ENCODE measurements at regions not wholly inside any gene's neighbourhood (a gene's known extent, or its start where the extent isn't known, plus 50 kb on each side); places are given as distances from the start of the nearest gene placed in this dataset.

DNA sequence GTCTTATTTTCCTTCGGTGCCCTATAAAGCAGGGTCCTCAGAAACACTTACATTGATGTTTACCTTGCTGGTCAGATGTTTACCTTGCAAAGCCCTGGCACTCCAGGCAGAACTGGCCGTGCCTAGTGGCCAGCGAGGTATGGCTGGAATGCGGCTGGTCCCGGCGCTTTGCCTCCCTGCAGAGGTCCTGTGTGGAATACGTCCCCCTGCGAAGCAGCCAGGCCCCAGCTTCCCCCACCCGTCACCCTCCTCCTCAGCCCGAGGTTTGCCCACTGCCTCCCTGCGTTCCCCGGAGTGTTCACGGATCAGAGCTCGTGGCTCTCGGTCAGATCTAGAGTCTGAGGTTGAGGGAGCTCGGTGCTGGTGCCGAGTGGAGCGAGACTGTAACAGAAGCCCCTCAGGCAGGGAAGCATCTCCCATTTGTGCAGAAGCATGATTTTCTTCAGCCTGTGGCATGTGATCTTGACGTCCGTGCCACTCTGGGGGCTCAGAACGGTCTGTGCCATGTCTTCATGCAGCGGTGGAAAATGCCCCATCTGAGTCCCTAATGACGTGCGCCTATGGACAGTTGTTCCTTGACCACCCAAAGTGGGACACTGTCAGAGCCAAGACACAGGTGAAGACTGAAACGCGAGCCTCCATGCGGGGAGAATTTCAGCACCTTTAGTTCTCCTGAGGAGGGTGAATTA, 54.8 kb upstream of the SOX1 start:
- no peak for DNase-seq (ENCODE audit: low spot score)
- Histone ChIP-seq H3K27ac (ENCODE audit: low read depth in 1 of 2, low read length in 2 of 2) (no peak overlapping the region), H3K4me3 (ENCODE audit: low read depth in 1 of 3, low read length in 3 of 3) (no peak overlapping the region), H3K9ac (ENCODE audit: low read depth in 1 of 2, low read length in 2 of 2) (no peak overlapping the region), H3K27me3 (ENCODE audit: control insufficient read depth in 4 of 4, insufficient read depth in 4 of 4, low read length in 3 of 4) (no peaks in the 10 kb centered on the region), H3K9me3 (ENCODE audit: control insufficient read depth in 4 of 4, low read length in 3 of 4) (peaks cover 0 to 1% (median 0%) of the 10 kb centered on the region in 4 donors), H3K36me3 (ENCODE audit: control insufficient read depth in 4 of 4, insufficient read depth in 3 of 4, low read depth in 1 of 4, low read length in 3 of 4) (no peaks in the 10 kb centered on the region), H3K4me1 (ENCODE audit: control insufficient read depth in 4 of 4, insufficient read depth in 4 of 4, low read length in 3 of 4) (no peaks in the 10 kb centered on the region)
- no peak for TF ChIP-seq GABPA (IDR thresholded peaks at IDR 0.05 in 1 of 2, conservative IDR thresholded peaks at IDR 0.05 in 1 of 2)
- TF ChIP-seq RXRA (IDR thresholded peaks at IDR 0.05): no peak
- TF ChIP-seq, protein P1, sequence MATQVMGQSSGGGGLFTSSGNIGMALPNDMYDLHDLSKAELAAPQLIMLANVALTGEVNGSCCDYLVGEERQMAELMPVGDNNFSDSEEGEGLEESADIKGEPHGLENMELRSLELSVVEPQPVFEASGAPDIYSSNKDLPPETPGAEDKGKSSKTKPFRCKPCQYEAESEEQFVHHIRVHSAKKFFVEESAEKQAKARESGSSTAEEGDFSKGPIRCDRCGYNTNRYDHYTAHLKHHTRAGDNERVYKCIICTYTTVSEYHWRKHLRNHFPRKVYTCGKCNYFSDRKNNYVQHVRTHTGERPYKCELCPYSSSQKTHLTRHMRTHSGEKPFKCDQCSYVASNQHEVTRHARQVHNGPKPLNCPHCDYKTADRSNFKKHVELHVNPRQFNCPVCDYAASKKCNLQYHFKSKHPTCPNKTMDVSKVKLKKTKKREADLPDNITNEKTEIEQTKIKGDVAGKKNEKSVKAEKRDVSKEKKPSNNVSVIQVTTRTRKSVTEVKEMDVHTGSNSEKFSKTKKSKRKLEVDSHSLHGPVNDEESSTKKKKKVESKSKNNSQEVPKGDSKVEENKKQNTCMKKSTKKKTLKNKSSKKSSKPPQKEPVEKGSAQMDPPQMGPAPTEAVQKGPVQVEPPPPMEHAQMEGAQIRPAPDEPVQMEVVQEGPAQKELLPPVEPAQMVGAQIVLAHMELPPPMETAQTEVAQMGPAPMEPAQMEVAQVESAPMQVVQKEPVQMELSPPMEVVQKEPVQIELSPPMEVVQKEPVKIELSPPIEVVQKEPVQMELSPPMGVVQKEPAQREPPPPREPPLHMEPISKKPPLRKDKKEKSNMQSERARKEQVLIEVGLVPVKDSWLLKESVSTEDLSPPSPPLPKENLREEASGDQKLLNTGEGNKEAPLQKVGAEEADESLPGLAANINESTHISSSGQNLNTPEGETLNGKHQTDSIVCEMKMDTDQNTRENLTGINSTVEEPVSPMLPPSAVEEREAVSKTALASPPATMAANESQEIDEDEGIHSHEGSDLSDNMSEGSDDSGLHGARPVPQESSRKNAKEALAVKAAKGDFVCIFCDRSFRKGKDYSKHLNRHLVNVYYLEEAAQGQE (IDR thresholded peaks at IDR 0.05): no peak
- TF ChIP-seq, protein P2, sequence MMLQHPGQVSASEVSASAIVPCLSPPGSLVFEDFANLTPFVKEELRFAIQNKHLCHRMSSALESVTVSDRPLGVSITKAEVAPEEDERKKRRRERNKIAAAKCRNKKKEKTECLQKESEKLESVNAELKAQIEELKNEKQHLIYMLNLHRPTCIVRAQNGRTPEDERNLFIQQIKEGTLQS (IDR thresholded peaks at IDR 0.05): no peak
- TF ChIP-seq EGR1 (IDR thresholded peaks at IDR 0.05; ENCODE audit: low read depth in 2 of 2): no peak
- TF ChIP-seq, protein P3, sequence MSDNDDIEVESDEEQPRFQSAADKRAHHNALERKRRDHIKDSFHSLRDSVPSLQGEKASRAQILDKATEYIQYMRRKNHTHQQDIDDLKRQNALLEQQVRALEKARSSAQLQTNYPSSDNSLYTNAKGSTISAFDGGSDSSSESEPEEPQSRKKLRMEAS (IDR thresholded peaks at IDR 0.05): no peak
- TF ChIP-seq YY1 (IDR thresholded peaks at IDR 0.05): no peak
- TF ChIP-seq RAD21 (IDR thresholded peaks at IDR 0.05): no peak
- TF ChIP-seq TAF1 (conservative IDR thresholded peaks at IDR 0.05): no peak
- TF ChIP-seq FOXA2 (IDR thresholded peaks at IDR 0.05): no peak
- TF ChIP-seq, protein P4, sequence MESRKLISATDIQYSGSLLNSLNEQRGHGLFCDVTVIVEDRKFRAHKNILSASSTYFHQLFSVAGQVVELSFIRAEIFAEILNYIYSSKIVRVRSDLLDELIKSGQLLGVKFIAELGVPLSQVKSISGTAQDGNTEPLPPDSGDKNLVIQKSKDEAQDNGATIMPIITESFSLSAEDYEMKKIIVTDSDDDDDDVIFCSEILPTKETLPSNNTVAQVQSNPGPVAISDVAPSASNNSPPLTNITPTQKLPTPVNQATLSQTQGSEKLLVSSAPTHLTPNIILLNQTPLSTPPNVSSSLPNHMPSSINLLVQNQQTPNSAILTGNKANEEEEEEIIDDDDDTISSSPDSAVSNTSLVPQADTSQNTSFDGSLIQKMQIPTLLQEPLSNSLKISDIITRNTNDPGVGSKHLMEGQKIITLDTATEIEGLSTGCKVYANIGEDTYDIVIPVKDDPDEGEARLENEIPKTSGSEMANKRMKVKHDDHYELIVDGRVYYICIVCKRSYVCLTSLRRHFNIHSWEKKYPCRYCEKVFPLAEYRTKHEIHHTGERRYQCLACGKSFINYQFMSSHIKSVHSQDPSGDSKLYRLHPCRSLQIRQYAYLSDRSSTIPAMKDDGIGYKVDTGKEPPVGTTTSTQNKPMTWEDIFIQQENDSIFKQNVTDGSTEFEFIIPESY (IDR thresholded peaks at IDR 0.05): no peak
- WGBS: 65% methylated on average over 27 of the region's 27 CpGs

DNA sequence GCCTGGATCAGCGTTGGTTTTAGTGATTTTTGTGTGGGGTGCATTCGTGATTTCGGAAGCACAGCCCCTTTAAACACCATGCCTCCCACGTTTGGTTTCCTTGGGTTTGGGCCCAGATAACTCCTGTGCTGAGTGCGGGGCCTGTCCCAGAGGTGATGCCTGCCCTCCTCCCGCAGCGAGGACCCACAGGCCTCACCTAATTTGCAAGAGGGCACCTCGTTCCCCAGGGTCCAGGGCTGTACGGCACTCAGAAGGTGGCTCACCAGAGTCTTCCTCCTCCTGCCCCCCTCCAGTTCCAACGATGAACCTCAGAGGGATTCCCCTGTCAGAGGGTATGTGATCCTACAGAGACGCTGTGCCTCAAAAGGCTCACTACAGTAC, 54.3 kb upstream of the SOX1 start:
- WGBS: 77% methylated on average over 11 of the region's 11 CpGs
- H3K9ac ChIP-seq (ENCODE audit: low read depth in 1 of 2, low read length in 2 of 2): no peak overlapping the region
- peaks cover 0 to 1% (median 0%) of the 10 kb centered on the region in 4 donors for H3K9me3 ChIP-seq (ENCODE audit: control insufficient read depth in 4 of 4, low read length in 3 of 4)
- no peak overlapping the region for H3K27ac ChIP-seq (ENCODE audit: low read depth in 1 of 2, low read length in 2 of 2)
- no peak overlapping the region for H3K4me3 ChIP-seq (ENCODE audit: low read depth in 1 of 3, low read length in 3 of 3)
- no peaks in the 10 kb centered on the region for H3K4me1 ChIP-seq (ENCODE audit: control insufficient read depth in 4 of 4, insufficient read depth in 4 of 4, low read length in 3 of 4)
- no peak for DNase-seq (ENCODE audit: low spot score)
- no peaks in the 10 kb centered on the region for H3K27me3 ChIP-seq (ENCODE audit: control insufficient read depth in 4 of 4, insufficient read depth in 4 of 4, low read length in 3 of 4)
- H3K36me3 ChIP-seq (ENCODE audit: control insufficient read depth in 4 of 4, insufficient read depth in 3 of 4, low read depth in 1 of 4, low read length in 3 of 4): no peaks in the 10 kb centered on the region
- TF ChIP-seq YY1 (IDR thresholded peaks at IDR 0.05) (no peak), NR2F2 (IDR thresholded peaks at IDR 0.05) (no peak), EGR1 (IDR thresholded peaks at IDR 0.05; ENCODE audit: low read depth in 2 of 2) (no peak), FOXA1 (IDR thresholded peaks at IDR 0.05) (no peak), RAD21 (IDR thresholded peaks at IDR 0.05) (no peak), HNF4G (IDR thresholded peaks at IDR 0.05) (no peak), RXRA (IDR thresholded peaks at IDR 0.05) (no peak), JUND (IDR thresholded peaks at IDR 0.05) (no peak), TAF1 (conservative IDR thresholded peaks at IDR 0.05) (no peak), SP1 (IDR thresholded peaks at IDR 0.05) (no peak), HNF4A (conservative IDR thresholded peaks at IDR 0.05) (no peak)
- TF ChIP-seq, protein P3 (IDR thresholded peaks at IDR 0.05): no peak
- TF ChIP-seq, protein P5, sequence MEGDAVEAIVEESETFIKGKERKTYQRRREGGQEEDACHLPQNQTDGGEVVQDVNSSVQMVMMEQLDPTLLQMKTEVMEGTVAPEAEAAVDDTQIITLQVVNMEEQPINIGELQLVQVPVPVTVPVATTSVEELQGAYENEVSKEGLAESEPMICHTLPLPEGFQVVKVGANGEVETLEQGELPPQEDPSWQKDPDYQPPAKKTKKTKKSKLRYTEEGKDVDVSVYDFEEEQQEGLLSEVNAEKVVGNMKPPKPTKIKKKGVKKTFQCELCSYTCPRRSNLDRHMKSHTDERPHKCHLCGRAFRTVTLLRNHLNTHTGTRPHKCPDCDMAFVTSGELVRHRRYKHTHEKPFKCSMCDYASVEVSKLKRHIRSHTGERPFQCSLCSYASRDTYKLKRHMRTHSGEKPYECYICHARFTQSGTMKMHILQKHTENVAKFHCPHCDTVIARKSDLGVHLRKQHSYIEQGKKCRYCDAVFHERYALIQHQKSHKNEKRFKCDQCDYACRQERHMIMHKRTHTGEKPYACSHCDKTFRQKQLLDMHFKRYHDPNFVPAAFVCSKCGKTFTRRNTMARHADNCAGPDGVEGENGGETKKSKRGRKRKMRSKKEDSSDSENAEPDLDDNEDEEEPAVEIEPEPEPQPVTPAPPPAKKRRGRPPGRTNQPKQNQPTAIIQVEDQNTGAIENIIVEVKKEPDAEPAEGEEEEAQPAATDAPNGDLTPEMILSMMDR (IDR thresholded peaks at IDR 0.05; ENCODE audit: low read depth, low read length, missing input control): no peak
- TF ChIP-seq, protein P2 (IDR thresholded peaks at IDR 0.05): no peak
- TF ChIP-seq, protein P1 (IDR thresholded peaks at IDR 0.05): no peak

All from liver (tissue), 8 donors.